Gastrocnemius medialis (tissue), 4 donors: ENCODE measurements at regions not wholly inside any gene's neighbourhood (a gene's known extent, or its start where the extent isn't known, plus 50 kb on each side); places are given as distances from the start of the nearest gene placed in this dataset.

Experiments
- ATAC-seq, 2 donors: fragments of 150-250 bp; one replicate each; pipeline ENCODE4 v1.9.1; 2016
- DNase-seq, 2 donors: peaks; one replicate each; pipeline ENCODE4 v3.0.0-alpha.2; 2019
- H3K27ac ChIP-seq, 4 donors: fragments of 200-600 bp; sonication (generic); 1 replicate in 1 of 4; 2 replicates in 3 of 4; pipeline ENCODE4 v1.5.1; 2016 to 2018; ENCODE audit warnings: mild to moderate bottlenecking in 2 of 4, moderate library complexity in 1 of 4
- H3K27me3 ChIP-seq, 3 donors: fragments of 200-600 bp; sonication (generic) in 2 of 3; 1 replicate in 1 of 3; 2 replicates in 2 of 3; pipeline versions ENCODE4 v1.5.1 to v1.6.0; 2016 to 2019; ENCODE audit warnings: mild to moderate bottlenecking in 1 of 3, moderate library complexity in 1 of 3
- H3K36me3 ChIP-seq, 2 donors: fragments of 200-600 bp; sonication (generic) in 1 of 2; one replicate each; pipeline ENCODE4 v1.5.1; 2017 to 2018
- H3K4me1 ChIP-seq, 2 donors: fragments of 200-600 bp; sonication (generic) in 1 of 2; one replicate each; pipeline ENCODE4 v1.5.1; 2016 to 2017; ENCODE audit warnings: mild to moderate bottlenecking in 2 of 2
- H3K4me3 ChIP-seq, 4 donors: fragments of 200-600 bp; sonication (generic) in 3 of 4; 1 replicate in 1 of 4; 2 replicates in 3 of 4; pipeline ENCODE4 v1.5.1; 2016 to 2019; ENCODE audit warnings: mild to moderate bottlenecking in 2 of 4
- H3K9me3 ChIP-seq, 3 donors: fragments of 200-600 bp; sonication (generic) in 2 of 3; 1 replicate in 1 of 3; 2 replicates in 2 of 3; pipeline ENCODE4 v1.5.1; 2016 to 2019
- CTCF ChIP-seq, 5 experiments: fragments of 450-650 bp in 3 of 5; fragments of 200-600 bp in 2 of 5; sonication (generic) in 2 of 5; IDR thresholded peaks in 4 of 5; conservative IDR thresholded peaks in 1 of 5; 1 replicate in 4 of 5; 2 replicates in 1 of 5; pipeline ENCODE4 v1.5.1; 2016 to 2019; ENCODE audit warnings: antibody characterized with exemption in 5 of 5, mild to moderate bottlenecking in 3 of 5, moderate library complexity in 3 of 5
- POLR2A ChIP-seq, 2 donors: fragments of 450-650 bp; IDR thresholded peaks; one replicate each; pipeline ENCODE4 v1.6.1; 2017; ENCODE audit warnings: antibody characterized with exemption in 2 of 2, mild to moderate bottlenecking in 2 of 2, moderate library complexity in 2 of 2
- in situ Hi-C, 4 donors: fragments of 200-750 bp; cut with MboI; loops; one replicate each; pipeline versions ENCODE4 v1.15.0 to v1.8.0; 2017; ENCODE audit warnings: low sequenced_read_pairs in 4 of 4
- intact Hi-C: fragments of 100-400 bp; cut with DNase I; formaldehyde crosslinking; loops from one replicate; pipeline ENCODE4 v1.15.1; 2023; ENCODE audit warnings: low total_unique reads

DNA sequence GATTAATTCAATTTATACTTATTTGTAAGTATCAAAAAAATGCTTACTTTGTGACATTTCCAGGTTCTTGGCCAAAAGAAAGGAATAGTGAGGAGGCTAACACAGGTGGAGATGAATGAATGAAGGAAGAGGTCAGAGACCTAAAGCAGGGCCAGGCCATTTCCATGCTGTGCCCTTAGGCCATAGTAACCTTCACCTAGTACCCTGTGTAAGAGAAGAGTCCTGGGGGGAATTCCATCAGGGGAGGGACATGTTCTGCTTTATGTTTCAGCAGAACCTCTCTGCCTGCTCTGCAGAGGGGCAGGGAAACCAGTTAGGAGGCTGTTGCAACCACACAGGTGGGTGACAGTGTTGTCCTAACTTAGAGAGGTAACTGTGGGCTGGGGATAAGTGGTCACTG is 204.2 kb upstream of the CDH20 start:
- ATAC-seq: no peak
- H3K4me1 ChIP-seq: no peaks in the 10 kb centered on the region
- H3K36me3 ChIP-seq: no peaks in the 10 kb centered on the region
- DNase-seq: no peak
- intact Hi-C loops: no loop called here
- H3K9me3 ChIP-seq: no peaks in the 10 kb centered on the region
- no peak overlapping the region for H3K27ac ChIP-seq
- TF ChIP-seq CTCF (IDR thresholded peaks at IDR 0.05 in 4 of 5, conservative IDR thresholded peaks at IDR 0.05 in 1 of 5): no peak
- in situ Hi-C loops: no loop called here
- H3K4me3 ChIP-seq: no peak overlapping the region
- no peaks in the 10 kb centered on the region for H3K27me3 ChIP-seq

DNA sequence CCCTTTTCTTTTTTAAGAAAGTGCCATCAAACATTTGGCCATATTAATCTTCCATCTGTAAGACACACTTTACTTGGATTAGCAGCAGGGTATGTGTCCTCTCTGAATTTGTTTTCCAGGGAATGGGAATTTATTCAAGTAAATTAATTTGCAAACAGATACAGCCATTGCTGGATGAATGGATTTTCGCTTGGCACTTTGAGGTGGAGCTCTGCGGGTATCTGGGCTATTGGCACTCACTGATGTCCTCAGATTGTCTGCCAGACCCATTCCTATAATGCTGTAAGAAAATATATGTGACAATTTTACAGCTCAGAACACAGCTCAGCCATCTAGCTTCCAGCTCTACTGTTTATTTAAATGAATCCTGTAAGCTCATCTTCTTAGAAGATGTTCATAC is 201.2 kb upstream of the CDH20 start:
- Histone ChIP-seq H3K36me3 (no peaks in the 10 kb centered on the region), H3K27me3 (no peaks in the 10 kb centered on the region), H3K4me3 (no peak overlapping the region), H3K4me1 (no peaks in the 10 kb centered on the region), H3K9me3 (no peaks in the 10 kb centered on the region), H3K27ac (no peak overlapping the region)
- ATAC-seq (no peak), DNase-seq (no peak)
- in situ Hi-C loops (no loop called here), intact Hi-C loops (no loop called here)
- TF ChIP-seq POLR2A (IDR thresholded peaks at IDR 0.05) (no peak), CTCF (IDR thresholded peaks at IDR 0.05 in 4 of 5, conservative IDR thresholded peaks at IDR 0.05 in 1 of 5) (no peak)

GRCh38 chr18:61133783-61134182 is 199.4 kb upstream of the CDH20 start:
- no peak overlapping the region for H3K4me3 ChIP-seq
- H3K27ac ChIP-seq: no peak overlapping the region
- intact Hi-C loops (no loop called here), in situ Hi-C loops (no loop called here)
- DNase-seq (no peak), ATAC-seq (no peak)
- H3K36me3 ChIP-seq: no peaks in the 10 kb centered on the region
- H3K4me1 ChIP-seq: no peaks in the 10 kb centered on the region
- no peaks in the 10 kb centered on the region for H3K9me3 ChIP-seq
- TF ChIP-seq POLR2A (IDR thresholded peaks at IDR 0.05) (no peak), CTCF (IDR thresholded peaks at IDR 0.05 in 4 of 5, conservative IDR thresholded peaks at IDR 0.05 in 1 of 5) (no peak)
- H3K27me3 ChIP-seq: no peaks in the 10 kb centered on the region

DNA sequence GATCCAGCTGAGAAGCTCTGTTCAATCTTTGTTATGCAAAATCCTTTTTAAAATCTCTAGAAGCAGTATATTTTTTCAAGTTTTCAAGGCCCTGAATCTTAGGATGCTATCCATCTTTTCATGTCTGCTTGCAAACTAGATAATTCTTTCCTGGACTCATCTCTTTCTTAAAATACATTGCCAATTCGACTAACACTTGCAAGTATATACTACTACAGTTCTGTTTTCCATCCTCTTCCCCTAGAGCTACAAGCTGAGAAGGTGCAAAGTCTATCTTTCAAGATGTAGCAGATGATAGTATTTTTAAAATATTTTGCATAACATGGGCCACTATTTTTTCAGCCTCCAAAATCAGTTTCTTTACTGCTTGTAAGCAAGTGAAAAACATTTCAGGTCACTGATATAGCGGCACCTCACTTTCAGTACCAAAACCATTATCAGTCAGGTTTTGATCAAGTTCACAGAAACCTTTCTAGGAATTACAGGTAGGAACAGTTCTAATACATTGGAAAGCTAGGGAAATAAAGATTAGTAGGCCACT is 196.4 kb upstream of the CDH20 start:
- no peak for DNase-seq
- intact Hi-C loops: no loop called here
- in situ Hi-C loops: no loop called here
- Histone ChIP-seq H3K9me3 (no peaks in the 10 kb centered on the region), H3K4me3 (no peak overlapping the region), H3K36me3 (no peaks in the 10 kb centered on the region), H3K4me1 (no peaks in the 10 kb centered on the region), H3K27me3 (no peaks in the 10 kb centered on the region), H3K27ac (no peak overlapping the region)
- no peak for ATAC-seq
- no peak for TF ChIP-seq CTCF (IDR thresholded peaks at IDR 0.05 in 4 of 5, conservative IDR thresholded peaks at IDR 0.05 in 1 of 5)
- TF ChIP-seq POLR2A (IDR thresholded peaks at IDR 0.05): no peak

DNA sequence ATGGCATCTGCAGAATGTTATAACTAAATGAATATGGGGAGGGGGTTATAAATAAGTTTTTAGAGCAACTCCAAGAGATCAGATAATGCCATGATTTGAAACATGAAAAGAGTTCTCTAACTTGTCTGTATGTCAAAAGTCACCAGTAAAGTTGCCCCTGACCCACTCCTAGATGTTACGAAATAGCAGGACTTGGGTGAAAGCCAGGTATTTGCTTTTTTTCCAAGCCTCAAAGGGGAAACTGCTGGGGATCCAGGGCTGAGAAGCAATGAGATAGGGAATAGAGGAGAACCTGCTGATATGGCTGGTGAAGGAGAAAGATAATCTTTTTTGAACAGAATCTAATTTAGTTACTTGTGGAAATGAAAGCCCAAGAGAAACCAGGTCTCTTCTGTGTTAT is 191.5 kb upstream of the CDH20 start:
- in situ Hi-C loops: no loop called here
- TF ChIP-seq POLR2A (IDR thresholded peaks at IDR 0.05): no peak
- no peak for TF ChIP-seq CTCF (IDR thresholded peaks at IDR 0.05 in 4 of 5, conservative IDR thresholded peaks at IDR 0.05 in 1 of 5)
- no peak for DNase-seq
- no peak for ATAC-seq
- no peaks in the 10 kb centered on the region for H3K9me3 ChIP-seq
- no peaks in the 10 kb centered on the region for H3K4me1 ChIP-seq
- intact Hi-C loops: no loop called here
- H3K4me3 ChIP-seq: no peak overlapping the region
- no peaks in the 10 kb centered on the region for H3K27me3 ChIP-seq
- no peak overlapping the region for H3K27ac ChIP-seq
- no peaks in the 10 kb centered on the region for H3K36me3 ChIP-seq
